Activated CD4-positive, CD25-positive, alpha-beta regulatory T cell treated with anti-CD3 and anti-CD28 coated beads, Interleukin-2, amount 50 U/mL, for 24 hours (primary cell): ENCODE measurements at regions not wholly inside any gene's neighbourhood (a gene's known extent, or its start where the extent isn't known, plus 50 kb on each side); places are given as distances from the start of the nearest gene placed in this dataset.

Experiments used
- ATAC-seq, 2 donors: fragments of 150-1000 bp; cut with Tn5 transposase; one replicate each; pipeline ENCODE4 v1.10.0; 2021; ENCODE audit warnings: mild to moderate bottlenecking in 1 of 2, moderate library complexity in 1 of 2

GRCh38 chr9:91073049-91073810, 271.6 kb downstream of the SYK start:
- ATAC-seq: no peak

- ATAC-seq: no peak
These were observed 272.5 kb downstream of the SYK start for GRCh38 chr9:91073811-91074771.

GRCh38 chr9:91074866-91075265, 273.2 kb downstream of the SYK start:
- ATAC-seq: no peak

GRCh38 chr9:91075279-91075678, 273.7 kb downstream of the SYK start:
- no peak for ATAC-seq

GRCh38 chr9:91077624-91078368, 276.2 kb downstream of the SYK start:
- ATAC-seq: no peak

GRCh38 chr9:91078369-91078695, 276.7 kb downstream of the SYK start:
- ATAC-seq: no peak

- ATAC-seq: no peak
These were observed 279.0 kb downstream of the AUH start for GRCh38 chr9:91082731-91083130.

GRCh38 chr9:91084896-91085516, 276.7 kb downstream of the AUH start:
- ATAC-seq: no peak

GRCh38 chr9:91085517-91086291, 276.0 kb downstream of the AUH start:
- no peak for ATAC-seq

GRCh38 chr9:91086657-91087461, 274.9 kb downstream of the AUH start:
- no peak for ATAC-seq

GRCh38 chr9:91087462-91087759, 274.3 kb downstream of the AUH start:
- ATAC-seq: no peak

- no peak for ATAC-seq
These were observed 272.2 kb downstream of the AUH start for GRCh38 chr9:91089405-91090129.

GRCh38 chr9:91090130-91090410, 271.6 kb downstream of the AUH start:
- no peak for ATAC-seq

- ATAC-seq: no peak
These were observed 269.5 kb downstream of the AUH start for GRCh38 chr9:91092214-91092613.

- ATAC-seq: no peak
These were observed 267.2 kb downstream of the AUH start for GRCh38 chr9:91094324-91095088.

GRCh38 chr9:91098203-91098850, 263.4 kb downstream of the AUH start:
- no peak for ATAC-seq

- ATAC-seq: no peak
These were observed 262.3 kb downstream of the AUH start for GRCh38 chr9:91099436-91099835.

GRCh38 chr9:91100878-91101450, 260.8 kb downstream of the AUH start:
- ATAC-seq: no peak

GRCh38 chr9:91101611-91102168, 260.0 kb downstream of the AUH start:
- peak; percentile 51 to 52 for ATAC-seq
